Cardiac fibroblast (primary cell): ENCODE measurements at regions not wholly inside any gene's neighbourhood (a gene's known extent, or its start where the extent isn't known, plus 50 kb on each side); places are given as distances from the start of the nearest gene placed in this dataset.

Source experiments
- DNase-seq, 2 donors: peaks; one replicate each; pipeline versions ENCODE4 v3.0.0 to v3.0.0-alpha.2; 2010; ENCODE audit warnings: low read depth in 2 of 2
- H3K4me3 ChIP-seq, 2 donors: replicated peaks in 1 of 2; 1 replicate in 1 of 2; 2 replicates in 1 of 2; pipeline ENCODE4 v1.5.1; 2011; ENCODE audit warnings: low read depth in 2 of 2, low read length in 2 of 2, mild to moderate bottlenecking in 2 of 2, moderate library complexity in 1 of 2
- CTCF ChIP-seq: IDR thresholded peaks from one replicate; pipeline ENCODE4 v1.5.1; 2011; ENCODE audit warnings: low read depth, mild to moderate bottlenecking, low read length, inconsistent platforms

- no peak for TF ChIP-seq CTCF
- no peak for DNase-seq
- H3K4me3 ChIP-seq, result no peak overlapping the region
These were observed 465.7 kb downstream of the PLPP3 start for GRCh38 chr1:56113679-56114078.

- no peak for TF ChIP-seq CTCF
- DNase-seq, result no peak
These were observed 472.1 kb downstream of the PLPP3 start for GRCh38 chr1:56107275-56107638.

GRCh38 chr1:56106531-56107274 lies 472.7 kb downstream of the PLPP3 start:
- no peak overlapping the region for H3K4me3 ChIP-seq
- DNase-seq, result no peak
- TF ChIP-seq CTCF, result no peak

More at GRCh38 chr1:56107275-56107638, 472.1 kb downstream of the PLPP3 start:
- no peak overlapping the region for H3K4me3 ChIP-seq

DNA sequence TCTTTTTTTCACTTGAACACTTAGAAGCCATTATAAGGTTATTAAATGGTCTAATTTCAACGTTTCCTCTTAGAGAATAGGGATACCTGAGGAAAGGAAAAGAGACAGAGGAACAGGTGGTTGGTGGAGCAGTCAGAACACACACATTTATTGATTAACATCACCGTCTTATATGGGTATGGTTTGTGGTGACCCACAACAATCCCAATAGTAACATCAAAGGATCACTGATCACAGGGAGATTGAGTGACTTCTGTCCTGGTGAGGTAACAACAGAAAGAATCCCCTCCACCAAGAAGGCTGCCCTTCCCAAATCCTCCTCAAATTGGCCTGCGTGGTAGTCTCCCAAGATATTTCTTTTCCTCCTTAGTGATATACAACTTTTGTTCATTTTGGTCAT lies 474.0 kb downstream of the PLPP3 start:
- H3K4me3 ChIP-seq, result no peak overlapping the region
- no peak for TF ChIP-seq CTCF
- DNase-seq, result no peak

GRCh38 chr1:56099766-56100265 lies 479.5 kb downstream of the PLPP3 start:
- TF ChIP-seq CTCF, result no peak
- H3K4me3 ChIP-seq, result no peak overlapping the region
- peak in 1 of 2 donors; percentile 30 for DNase-seq

DNA sequence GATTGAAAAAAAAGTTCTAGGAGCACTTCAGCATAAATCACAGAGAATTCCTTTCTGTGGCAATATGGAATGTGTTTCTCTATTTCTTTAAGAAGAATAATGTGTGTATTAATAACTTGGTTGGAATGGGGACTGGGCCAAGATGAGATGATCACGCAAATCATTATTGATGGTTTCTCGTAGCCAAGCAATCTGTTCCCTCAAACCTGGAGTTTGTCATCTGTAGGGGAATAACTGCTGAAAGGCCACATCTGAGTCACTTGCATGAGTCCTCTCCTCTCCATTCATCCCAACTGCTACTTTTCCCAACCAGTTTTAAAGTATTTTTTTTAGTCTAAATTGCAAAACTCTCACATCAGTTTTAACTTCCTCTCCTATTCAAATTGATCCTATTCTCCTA lies 480.4 kb downstream of the PLPP3 start:
- DNase-seq, result peak; percentile 38 to 73
- TF ChIP-seq CTCF, result no peak
- H3K4me3 ChIP-seq, result no peak overlapping the region

GRCh38 chr1:56097713-56098112 lies 481.6 kb downstream of the PLPP3 start:
- H3K4me3 ChIP-seq, result no peak overlapping the region
- DNase-seq, result peak in 1 of 2 donors; percentile 47
- no peak for TF ChIP-seq CTCF
